GM10248 (cell line): ENCODE measurements at regions not wholly inside any gene's neighbourhood (a gene's known extent, or its start where the extent isn't known, plus 50 kb on each side); places are given as distances from the start of the nearest gene placed in this dataset.

Experiments
- CTCF ChIA-PET: fragments of 300-600 bp; sonication (Branson Sonifier 250); formaldehyde crosslinking; extraction: SDS; loops from one replicate; lab custom pipeline; 2021; ENCODE audit warnings: antibody characterized with exemption; lab: Yijun Ruan, JAX
- POLR2A ChIA-PET: fragments of 350-650 bp; sonication (Branson Sonifier 250); formaldehyde crosslinking; extraction: SDS; loops from one replicate; lab custom pipeline; 2020; ENCODE audit warnings: antibody characterized with exemption; lab: Yijun Ruan, JAX
- DNase-seq: peaks from one replicate; pipeline ENCODE4 v3.0.0; 2012; ENCODE audit errors: extremely low spot score
- TF ChIP-seq, protein P1 (sequence below): IDR thresholded peaks from 2 replicates; pipeline ENCODE4 v1.5.1; 2012; ENCODE audit warnings: mild to moderate bottlenecking, low read depth; ENCODE audit errors: extremely low read depth, missing control alignments, control extremely low read depth

DNA sequence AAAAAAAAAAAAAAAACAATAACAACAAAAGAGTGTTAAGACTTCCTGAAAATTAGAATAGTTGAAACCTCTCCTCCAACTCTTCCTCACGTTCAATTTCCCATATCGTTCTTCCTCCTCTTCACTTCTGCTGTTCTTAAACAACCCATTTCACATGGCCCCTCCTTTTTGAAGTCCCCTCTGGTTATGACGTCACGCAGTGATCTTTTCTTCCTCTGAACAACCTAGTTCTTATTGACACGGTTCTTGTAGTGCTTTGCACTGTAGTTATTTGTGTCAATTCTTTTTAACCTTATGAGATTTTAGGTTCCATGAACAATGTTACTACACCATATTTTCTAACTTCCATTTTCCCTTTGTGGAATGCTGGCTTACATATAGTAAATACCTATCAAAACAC is 69.5 kb upstream of the RGPD4 start:
- ChIA-PET POLR2A (no interaction called here), CTCF (no interaction called here)
- DNase-seq = no peak

DNA sequence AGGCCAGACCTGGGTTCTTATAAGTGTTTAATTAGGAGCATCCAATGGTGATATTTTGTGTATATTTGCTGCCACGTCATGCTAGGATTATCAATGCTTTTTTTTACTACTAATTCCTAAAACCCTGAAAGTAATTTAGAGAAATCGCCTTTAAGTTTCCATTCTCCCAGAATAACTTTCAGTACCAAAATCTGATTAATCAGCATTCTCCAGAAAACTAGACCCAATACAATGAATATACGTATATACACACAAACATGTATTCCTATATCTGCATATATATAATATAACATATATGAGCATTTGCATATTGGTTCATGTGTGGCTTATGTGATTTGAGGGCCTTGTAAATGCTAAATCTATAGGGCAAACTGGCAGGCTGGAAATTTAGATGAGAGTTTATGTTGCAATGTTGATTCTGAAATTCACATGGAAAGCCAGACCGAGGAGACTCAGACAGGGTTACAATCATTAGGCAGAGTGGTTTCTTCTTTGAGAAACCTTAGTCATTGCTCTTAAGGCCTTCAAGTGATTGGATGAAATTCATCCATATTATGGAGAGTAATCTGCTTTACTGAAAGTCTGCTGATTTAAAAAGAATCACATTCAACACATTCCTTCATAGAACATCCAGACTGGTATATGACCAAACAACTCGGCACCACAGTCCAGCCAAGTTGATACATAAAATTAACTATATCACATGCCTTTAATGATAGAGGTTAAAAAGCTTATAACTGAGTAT is 65.9 kb upstream of the RGPD4 start:
- TF ChIP-seq, protein P1, sequence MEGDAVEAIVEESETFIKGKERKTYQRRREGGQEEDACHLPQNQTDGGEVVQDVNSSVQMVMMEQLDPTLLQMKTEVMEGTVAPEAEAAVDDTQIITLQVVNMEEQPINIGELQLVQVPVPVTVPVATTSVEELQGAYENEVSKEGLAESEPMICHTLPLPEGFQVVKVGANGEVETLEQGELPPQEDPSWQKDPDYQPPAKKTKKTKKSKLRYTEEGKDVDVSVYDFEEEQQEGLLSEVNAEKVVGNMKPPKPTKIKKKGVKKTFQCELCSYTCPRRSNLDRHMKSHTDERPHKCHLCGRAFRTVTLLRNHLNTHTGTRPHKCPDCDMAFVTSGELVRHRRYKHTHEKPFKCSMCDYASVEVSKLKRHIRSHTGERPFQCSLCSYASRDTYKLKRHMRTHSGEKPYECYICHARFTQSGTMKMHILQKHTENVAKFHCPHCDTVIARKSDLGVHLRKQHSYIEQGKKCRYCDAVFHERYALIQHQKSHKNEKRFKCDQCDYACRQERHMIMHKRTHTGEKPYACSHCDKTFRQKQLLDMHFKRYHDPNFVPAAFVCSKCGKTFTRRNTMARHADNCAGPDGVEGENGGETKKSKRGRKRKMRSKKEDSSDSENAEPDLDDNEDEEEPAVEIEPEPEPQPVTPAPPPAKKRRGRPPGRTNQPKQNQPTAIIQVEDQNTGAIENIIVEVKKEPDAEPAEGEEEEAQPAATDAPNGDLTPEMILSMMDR = no peak
- ChIA-PET CTCF (no interaction called here), POLR2A (no interaction called here)
- no peak for DNase-seq

More for the DNA sequence above, 69.5 kb upstream of the RGPD4 start:
- TF ChIP-seq, protein P1 = no peak

DNA sequence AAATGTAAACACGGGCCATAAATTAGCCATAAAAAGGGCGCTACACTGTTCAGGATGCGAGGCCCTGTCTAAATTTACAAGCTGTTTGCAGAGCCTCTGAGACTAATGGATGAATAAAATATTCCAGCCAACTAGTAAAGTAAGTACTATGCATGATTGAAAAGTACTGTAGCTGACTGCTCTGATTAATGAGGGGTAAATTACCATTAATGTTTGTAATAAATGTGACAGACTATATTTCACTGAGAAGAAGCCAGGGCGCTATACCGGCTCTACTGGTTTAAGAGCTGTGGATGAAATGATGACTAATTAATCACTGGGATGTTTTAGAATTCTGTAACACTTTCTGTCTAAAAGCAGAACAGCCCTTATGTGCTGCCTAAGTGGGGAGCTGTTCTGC is 54.3 kb upstream of the RGPD4 start:
- ChIA-PET CTCF (no interaction called here), POLR2A (no interaction called here)
- no peak for DNase-seq
- TF ChIP-seq, protein P1 = no peak

DNA sequence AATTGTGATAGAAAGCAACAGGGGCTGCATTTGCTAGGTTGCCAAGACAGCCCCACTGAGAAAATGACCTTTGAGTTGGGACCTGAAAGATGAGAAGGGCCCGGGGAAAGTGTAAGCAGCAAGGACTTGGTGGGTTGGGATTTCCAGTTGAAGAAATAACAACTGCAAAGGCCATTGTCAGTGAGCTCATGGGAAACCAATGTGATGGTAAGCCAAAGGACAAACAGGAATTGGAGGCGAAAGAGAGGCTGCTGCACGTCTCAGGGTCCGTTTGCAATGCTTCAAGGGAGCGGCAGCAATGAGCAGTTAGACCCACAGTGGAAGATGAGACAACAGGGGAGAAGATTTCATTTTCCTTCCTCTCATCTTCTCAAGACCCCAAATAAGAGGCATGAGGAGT is 51.5 kb upstream of the RGPD4 start:
- POLR2A ChIA-PET = no interaction called here
- no peak for DNase-seq
- CTCF ChIA-PET = no interaction called here
- TF ChIP-seq, protein P1 = no peak

DNA sequence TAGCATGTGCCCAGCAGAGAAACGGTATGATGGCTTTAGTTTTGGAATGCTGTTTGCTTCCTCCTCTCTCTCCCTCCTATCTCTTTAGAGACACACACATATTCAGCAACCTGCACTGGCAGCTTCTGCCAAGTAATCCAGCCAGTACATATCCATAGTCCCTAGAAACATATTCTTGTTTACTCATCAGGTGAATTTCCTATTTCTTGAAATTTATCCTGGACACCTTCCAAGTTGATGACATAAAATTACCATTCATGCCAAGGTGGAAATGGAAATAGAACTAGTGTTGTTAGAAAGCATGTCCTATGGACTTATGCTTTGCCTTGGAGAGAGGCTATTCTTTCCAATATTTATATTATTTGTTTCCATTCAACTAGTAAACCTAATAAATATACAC is 50.9 kb upstream of the RGPD4 start:
- POLR2A ChIA-PET = no interaction called here
- DNase-seq = no peak
- TF ChIP-seq, protein P1 = no peak

DNA sequence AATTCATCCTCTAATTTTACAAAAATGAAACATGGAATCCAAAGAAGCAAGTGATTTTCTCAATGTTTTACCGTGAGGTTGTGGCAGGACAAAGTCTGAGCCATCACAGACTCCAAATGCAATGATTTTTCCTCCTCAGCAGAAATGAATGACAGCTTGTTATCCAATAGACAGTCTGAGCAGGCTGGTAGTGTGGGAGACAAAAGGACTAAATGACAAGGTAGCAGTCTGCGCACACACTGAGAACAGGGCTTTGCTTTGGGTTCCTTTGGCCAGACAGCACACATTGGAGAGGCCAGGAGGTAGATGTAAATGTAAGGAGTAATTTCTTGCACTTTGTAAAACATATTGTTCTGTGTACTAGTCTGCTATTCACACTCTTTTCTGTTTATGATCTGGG is 50.3 kb upstream of the RGPD4 start:
- POLR2A ChIA-PET = no interaction called here
- TF ChIP-seq, protein P1 = no peak
- CTCF ChIA-PET = interaction anchor here (1.9 kb wide), 1 partner anchor 22 kb away, joined by 5 read pairs; no protein-coding TSS in a partner anchor
- no peak for DNase-seq

More for the DNA sequence above, 50.9 kb upstream of the RGPD4 start:
- CTCF ChIA-PET = no interaction called here
